Left colon (tissue), 2 donors: ENCODE measurements at regions not wholly inside any gene's neighbourhood (a gene's known extent, or its start where the extent isn't known, plus 50 kb on each side); places are given as distances from the start of the nearest gene placed in this dataset.
A peak's percentile ranks its signal among the peaks of the same experiment; 100 is the strongest.

ENCODE experiments used
- ATAC-seq: fragments of 200-7000 bp; cut with Tn5 transposase; one replicate; pipeline ENCODE4 v1.9.1; 2020; ENCODE audit warnings: mild to moderate bottlenecking, moderate library complexity
- DNase-seq, 2 donors: peaks; one replicate each; pipeline ENCODE4 v3.0.0-alpha.2; 2020
- intact Hi-C, 2 donors: fragments of 100-400 bp; cut with DNase I in 1 of 2; cut with micrococcal nuclease in 1 of 2; formaldehyde crosslinking; loops; one replicate each; pipeline versions ENCODE4 v1.11.2 to v1.14.0; 2022; cut with DNase I, micrococcal nuclease
- donor health status: DM: no; HTN: no; CAD: no.
- donor health status: DM: yes; HTN: yes; CAD: no.

GRCh38 chr7:130935564-130936157, 201.7 kb upstream of the KLF14 start:
- DNase-seq (no peak), ATAC-seq (no peak)
- intact Hi-C loops: no loop called here

GRCh38 chr7:130936202-130936931, 202.4 kb upstream of the KLF14 start:
- ATAC-seq: no peak
- DNase-seq: no peak
- intact Hi-C loops: no loop called here

GRCh38 chr7:130937016-130937415, 203.0 kb upstream of the KLF14 start:
- ATAC-seq (no peak), DNase-seq (no peak)
- intact Hi-C loops: no loop called here

GRCh38 chr7:130937830-130938229, 203.8 kb upstream of the KLF14 start:
- DNase-seq: no peak
- no peak for ATAC-seq
- intact Hi-C loops: no loop called here

- intact Hi-C loops: no loop called here
- no peak for ATAC-seq
- DNase-seq: no peak
These were observed 204.7 kb upstream of the KLF14 start for GRCh38 chr7:130938661-130939060.

GRCh38 chr7:130939321-130940095, 205.5 kb upstream of the KLF14 start:
- DNase-seq: no peak
- ATAC-seq: peak; percentile 24
- intact Hi-C loops: no loop called here

- peak; percentile 16 for ATAC-seq
- intact Hi-C loops: no loop called here
These were observed 206.3 kb upstream of the KLF14 start for GRCh38 chr7:130940326-130940725.

GRCh38 chr7:130940907-130941306, 206.9 kb upstream of the KLF14 start:
- intact Hi-C loops: no loop called here
- DNase-seq (peak in 1 of 2 donors; percentile 42), ATAC-seq (peak; percentile 29)

More at GRCh38 chr7:130940326-130940725, 206.3 kb upstream of the KLF14 start:
- DNase-seq: no peak

GRCh38 chr7:130941322-130942210, 207.6 kb upstream of the KLF14 start:
- DNase-seq (peak; percentile 71 to 77), ATAC-seq (peak; percentile 67)
- intact Hi-C loops: no loop called here

- intact Hi-C loops: no loop called here
- DNase-seq: peak in 1 of 2 donors; percentile 61
These were observed 208.4 kb upstream of the KLF14 start for GRCh38 chr7:130942211-130942964.

GRCh38 chr7:130943336-130943901, 209.4 kb upstream of the KLF14 start:
- DNase-seq (no peak), ATAC-seq (peak; percentile 65)
- intact Hi-C loops: no loop called here

More at GRCh38 chr7:130942211-130942964, 208.4 kb upstream of the KLF14 start:
- ATAC-seq: peak; percentile 54

GRCh38 chr7:130943981-130944380, 210.0 kb upstream of the KLF14 start:
- DNase-seq: no peak
- no peak for ATAC-seq
- intact Hi-C loops: no loop called here

GRCh38 chr7:130944997-130945396, 211.0 kb upstream of the KLF14 start:
- intact Hi-C loops: no loop called here
- DNase-seq (no peak), ATAC-seq (no peak)

GRCh38 chr7:130945411-130945811, 211.4 kb upstream of the KLF14 start:
- DNase-seq: no peak
- ATAC-seq: no peak
- intact Hi-C loops: no loop called here

GRCh38 chr7:130946114-130946513, 212.1 kb upstream of the KLF14 start:
- ATAC-seq: no peak
- no peak for DNase-seq
- intact Hi-C loops: no loop called here

- DNase-seq: no peak
- intact Hi-C loops: no loop called here
- no peak for ATAC-seq
These were observed 214.0 kb upstream of the KLF14 start for GRCh38 chr7:130947792-130948580.

GRCh38 chr7:130948822-130949221, 214.8 kb upstream of the KLF14 start:
- DNase-seq (no peak), ATAC-seq (no peak)
- intact Hi-C loops: no loop called here
